T-helper 2 cell treated with Interferon-gamma antibody and Interleukin-4, amounts not matched to agents 5 μg/mL and 100 μg/mL, for 36 hours (primary cell): ENCODE measurements at regions not wholly inside any gene's neighbourhood (a gene's known extent, or its start where the extent isn't known, plus 50 kb on each side); places are given as distances from the start of the nearest gene placed in this dataset.

Experiments used
- DNase-seq: peaks from one replicate; pipeline ENCODE4 v3.0.0; 2021; ENCODE audit warnings: low spot score
- H3K27ac Mint-ChIP-seq: one replicate; pipeline ENCODE4 v1.8.0; 2021; ENCODE audit warnings: mild to moderate bottlenecking, mixed read lengths
- H3K27me3 Mint-ChIP-seq: one replicate; pipeline ENCODE4 v1.8.0; 2021; ENCODE audit warnings: low read depth, mixed read lengths
- H3K36me3 Mint-ChIP-seq: one replicate; pipeline ENCODE4 v1.8.0; 2021; ENCODE audit warnings: low read depth, mixed read lengths
- H3K4me1 Mint-ChIP-seq: one replicate; pipeline ENCODE4 v1.8.0; 2021; ENCODE audit warnings: low read depth, mixed read lengths
- H3K4me3 Mint-ChIP-seq: one replicate; pipeline ENCODE4 v1.8.0; 2022; ENCODE audit warnings: mild to moderate bottlenecking, moderate library complexity, mixed read lengths
- H3K9me3 Mint-ChIP-seq: one replicate; pipeline ENCODE4 v1.8.0; 2021; ENCODE audit warnings: mixed read lengths

DNA sequence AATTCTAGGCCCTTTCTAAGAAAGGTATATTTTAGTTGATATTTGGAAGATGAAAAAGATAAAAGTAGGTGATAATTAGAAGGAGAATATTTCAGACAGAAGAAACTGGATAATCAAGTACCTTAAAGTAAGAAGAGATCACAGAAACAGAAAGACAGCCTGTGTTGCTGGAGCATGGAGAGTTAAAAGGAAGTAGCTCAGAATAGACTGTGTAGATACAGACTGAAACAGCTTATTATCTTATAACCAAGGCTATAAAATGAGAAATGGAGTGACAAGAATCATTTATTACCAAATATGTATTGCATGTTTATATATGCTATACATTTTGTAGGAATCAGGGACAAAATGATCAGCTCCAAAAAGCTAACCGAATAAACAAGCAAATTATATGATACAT lies 1120.3 kb downstream of the BRINP3 start:
- no peak for DNase-seq
- no peak overlapping the region for H3K27ac Mint-ChIP-seq
- peaks cover 11% of the 10 kb centered on the region for H3K9me3 Mint-ChIP-seq
- H3K36me3 Mint-ChIP-seq = no peaks in the 10 kb centered on the region
- H3K27me3 Mint-ChIP-seq = no peaks in the 10 kb centered on the region
- no peak overlapping the region for H3K4me3 Mint-ChIP-seq
- no peaks in the 10 kb centered on the region for H3K4me1 Mint-ChIP-seq

- DNase-seq = no peak
- Mint-ChIP-seq H3K4me1 (no peaks in the 10 kb centered on the region), H3K9me3 (peaks cover 12% of the 10 kb centered on the region), H3K36me3 (no peaks in the 10 kb centered on the region), H3K4me3 (no peak overlapping the region), H3K27me3 (no peaks in the 10 kb centered on the region), H3K27ac (no peak overlapping the region)
Measured at GRCh38 chr1:189369612-189370011, 1108.1 kb downstream of the BRINP3 start.

GRCh38 chr1:189374816-189375215 lies 1102.8 kb downstream of the BRINP3 start:
- Mint-ChIP-seq H3K27me3 (no peaks in the 10 kb centered on the region), H3K27ac (no peak overlapping the region), H3K4me1 (no peaks in the 10 kb centered on the region), H3K36me3 (no peaks in the 10 kb centered on the region), H3K9me3 (peaks cover 22% of the 10 kb centered on the region), H3K4me3 (no peak overlapping the region)
- DNase-seq = no peak

DNA sequence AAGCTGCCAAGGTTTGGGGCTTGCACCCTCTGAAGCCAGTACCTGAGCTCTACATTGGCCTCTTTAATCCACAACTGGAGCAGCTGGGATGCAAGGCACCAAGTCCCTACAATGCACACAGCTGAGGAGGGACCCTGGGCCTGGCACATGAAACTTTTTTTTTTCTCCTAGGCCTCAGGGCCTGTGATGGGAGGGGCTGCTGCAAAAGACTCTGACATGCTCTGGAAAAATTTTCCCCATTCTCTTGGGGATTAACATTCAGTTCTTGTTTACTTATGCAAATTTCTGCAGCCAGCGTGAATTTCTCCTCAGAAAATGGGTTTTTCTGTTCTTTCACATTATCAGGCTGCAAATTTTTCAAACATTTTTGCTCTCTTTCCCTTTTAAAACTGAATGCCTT lies 1072.2 kb downstream of the BRINP3 start:
- no peaks in the 10 kb centered on the region for H3K27me3 Mint-ChIP-seq
- no peak overlapping the region for H3K4me3 Mint-ChIP-seq
- H3K27ac Mint-ChIP-seq = no peak overlapping the region
- no peaks in the 10 kb centered on the region for H3K4me1 Mint-ChIP-seq
- H3K9me3 Mint-ChIP-seq = peaks cover 18% of the 10 kb centered on the region
- DNase-seq = no peak
- H3K36me3 Mint-ChIP-seq = no peaks in the 10 kb centered on the region

DNA sequence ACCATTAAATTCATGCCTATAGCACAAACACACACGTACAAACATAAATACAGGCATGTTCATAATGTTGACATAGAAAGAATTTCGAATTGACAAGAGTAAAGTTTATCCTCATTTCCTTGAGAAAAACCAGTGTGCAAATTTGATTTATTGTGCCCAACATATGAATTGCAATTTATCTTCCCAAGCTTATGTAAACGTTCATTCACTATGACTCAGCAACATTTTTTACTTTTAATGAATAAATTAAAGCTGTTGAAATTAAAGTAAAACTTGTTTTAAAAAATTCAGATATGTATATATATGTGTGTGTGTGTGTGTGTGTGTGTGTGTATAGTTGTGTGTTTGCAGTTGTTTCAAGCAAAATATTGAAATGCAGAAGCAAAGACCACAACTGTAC lies 1067.9 kb downstream of the BRINP3 start:
- Mint-ChIP-seq H3K27ac (no peak overlapping the region), H3K9me3 (peaks cover 13% of the 10 kb centered on the region), H3K27me3 (no peaks in the 10 kb centered on the region), H3K4me1 (no peaks in the 10 kb centered on the region), H3K4me3 (no peak overlapping the region), H3K36me3 (no peaks in the 10 kb centered on the region)
- DNase-seq = no peak

DNA sequence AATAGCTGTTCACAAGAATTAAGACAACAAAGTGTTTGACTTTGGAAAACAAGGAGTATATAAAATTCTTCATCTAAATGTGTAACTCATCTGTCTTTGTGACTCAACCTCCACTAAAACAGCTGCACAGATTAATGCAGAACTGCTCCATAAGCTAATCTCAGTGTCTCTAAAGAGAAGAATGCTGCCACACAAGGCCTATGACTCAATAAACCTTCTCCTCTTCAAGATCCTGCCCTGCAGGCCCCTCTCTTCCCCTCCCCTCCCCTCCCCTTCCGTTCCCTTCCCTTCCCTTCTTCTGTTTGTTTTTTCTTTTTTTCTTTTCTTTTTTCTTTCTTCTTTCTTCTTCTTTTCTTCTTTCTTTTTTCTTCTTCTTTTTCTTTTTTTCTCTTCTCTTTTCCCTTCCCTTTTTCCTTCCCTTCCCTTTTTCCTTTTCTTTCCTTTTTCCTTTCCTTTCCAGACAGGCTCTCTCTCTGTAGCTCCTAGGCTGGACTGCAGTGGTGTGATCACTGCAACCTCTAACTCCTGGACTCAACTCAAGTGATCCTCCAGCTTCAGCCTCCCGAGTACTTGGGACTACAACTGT lies 1052.8 kb downstream of the BRINP3 start:
- Mint-ChIP-seq H3K27ac (no peak overlapping the region), H3K36me3 (no peaks in the 10 kb centered on the region), H3K4me3 (no peak overlapping the region), H3K9me3 (peaks cover 5% of the 10 kb centered on the region), H3K4me1 (no peaks in the 10 kb centered on the region), H3K27me3 (no peaks in the 10 kb centered on the region)
- DNase-seq = no peak

GRCh38 chr1:189429610-189430009 lies 1048.1 kb downstream of the BRINP3 start:
- Mint-ChIP-seq H3K4me1 (no peaks in the 10 kb centered on the region), H3K36me3 (no peaks in the 10 kb centered on the region), H3K9me3 (peaks cover 11% of the 10 kb centered on the region), H3K27me3 (no peaks in the 10 kb centered on the region), H3K4me3 (no peak overlapping the region), H3K27ac (no peak overlapping the region)
- DNase-seq = no peak

DNA sequence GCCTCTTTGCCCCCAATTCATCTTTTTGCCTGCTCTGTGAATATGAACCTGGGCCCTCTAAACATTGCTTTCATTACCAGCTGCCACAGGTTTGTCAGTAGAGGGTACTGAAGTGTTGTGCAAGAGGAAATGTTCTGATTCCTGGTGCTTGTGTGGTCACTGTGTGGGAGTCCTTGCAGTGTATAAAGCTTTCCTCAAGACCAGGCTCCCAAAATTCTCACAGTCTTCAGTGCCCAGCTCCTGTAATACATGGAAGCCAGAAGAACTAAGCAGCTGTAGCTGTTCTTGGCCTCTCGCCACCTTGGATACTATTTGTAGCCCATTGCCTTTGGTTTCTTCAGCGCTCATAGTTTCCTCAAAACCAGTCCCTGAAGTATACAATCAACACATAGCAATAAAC lies 1046.2 kb downstream of the BRINP3 start:
- no peaks in the 10 kb centered on the region for H3K4me1 Mint-ChIP-seq
- H3K36me3 Mint-ChIP-seq = no peaks in the 10 kb centered on the region
- H3K27ac Mint-ChIP-seq = no peak overlapping the region
- peaks cover 13% of the 10 kb centered on the region for H3K9me3 Mint-ChIP-seq
- no peak overlapping the region for H3K4me3 Mint-ChIP-seq
- H3K27me3 Mint-ChIP-seq = no peaks in the 10 kb centered on the region
- DNase-seq = no peak

- Mint-ChIP-seq H3K27ac (no peak overlapping the region), H3K9me3 (peaks cover 13% of the 10 kb centered on the region), H3K36me3 (no peaks in the 10 kb centered on the region), H3K4me1 (no peaks in the 10 kb centered on the region), H3K4me3 (no peak overlapping the region), H3K27me3 (no peaks in the 10 kb centered on the region)
- no peak for DNase-seq
Measured at GRCh38 chr1:189432753-189433152, 1044.9 kb downstream of the BRINP3 start.

- Mint-ChIP-seq H3K4me3 (no peak overlapping the region), H3K27me3 (no peaks in the 10 kb centered on the region), H3K27ac (no peak overlapping the region), H3K36me3 (no peaks in the 10 kb centered on the region), H3K4me1 (no peaks in the 10 kb centered on the region), H3K9me3 (peaks cover 11% of the 10 kb centered on the region)
- DNase-seq = no peak
Measured at GRCh38 chr1:189434461-189434860, 1043.2 kb downstream of the BRINP3 start.

GRCh38 chr1:189435398-189435797 lies 1042.3 kb downstream of the BRINP3 start:
- Mint-ChIP-seq H3K36me3 (no peaks in the 10 kb centered on the region), H3K4me3 (no peak overlapping the region), H3K27me3 (no peaks in the 10 kb centered on the region), H3K4me1 (no peaks in the 10 kb centered on the region), H3K9me3 (peaks cover 7% of the 10 kb centered on the region), H3K27ac (no peak overlapping the region)
- no peak for DNase-seq

GRCh38 chr1:189438808-189439207 lies 1038.9 kb downstream of the BRINP3 start:
- H3K27me3 Mint-ChIP-seq = no peaks in the 10 kb centered on the region
- H3K9me3 Mint-ChIP-seq = peaks cover 8% of the 10 kb centered on the region
- H3K27ac Mint-ChIP-seq = no peak overlapping the region
- DNase-seq = no peak
- H3K4me1 Mint-ChIP-seq = no peaks in the 10 kb centered on the region
- H3K36me3 Mint-ChIP-seq = no peaks in the 10 kb centered on the region
- no peak overlapping the region for H3K4me3 Mint-ChIP-seq

GRCh38 chr1:189463166-189463565 lies 1014.5 kb downstream of the BRINP3 start:
- no peak overlapping the region for H3K4me3 Mint-ChIP-seq
- no peak for DNase-seq
- no peaks in the 10 kb centered on the region for H3K27me3 Mint-ChIP-seq
- H3K36me3 Mint-ChIP-seq = no peaks in the 10 kb centered on the region
- no peak overlapping the region for H3K27ac Mint-ChIP-seq
- no peaks in the 10 kb centered on the region for H3K4me1 Mint-ChIP-seq
- H3K9me3 Mint-ChIP-seq = peaks cover 27% of the 10 kb centered on the region

DNA sequence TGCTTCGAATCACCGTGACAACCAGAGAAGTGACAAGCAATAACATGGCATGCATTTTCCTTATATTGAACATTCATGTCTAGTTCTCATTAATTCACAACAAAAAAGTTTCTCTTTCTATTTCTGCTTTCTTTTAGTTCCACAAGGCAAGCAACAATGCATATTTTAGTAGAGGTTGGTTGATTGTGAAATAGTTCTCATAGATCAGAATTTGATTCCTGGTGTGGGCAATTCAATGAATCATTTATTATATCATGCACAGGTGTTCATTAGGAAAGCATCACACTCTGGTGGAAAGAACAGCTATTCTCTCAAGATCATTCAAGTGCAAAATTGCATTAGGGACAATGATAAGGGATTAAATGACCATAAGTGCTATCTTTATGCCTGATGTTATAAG lies 980.9 kb downstream of the BRINP3 start:
- H3K9me3 Mint-ChIP-seq = peaks cover 20% of the 10 kb centered on the region
- H3K4me1 Mint-ChIP-seq = no peaks in the 10 kb centered on the region
- no peaks in the 10 kb centered on the region for H3K36me3 Mint-ChIP-seq
- H3K27ac Mint-ChIP-seq = no peak overlapping the region
- no peak for DNase-seq
- no peaks in the 10 kb centered on the region for H3K27me3 Mint-ChIP-seq
- H3K4me3 Mint-ChIP-seq = no peak overlapping the region

- no peak for DNase-seq
- no peaks in the 10 kb centered on the region for H3K36me3 Mint-ChIP-seq
- no peak overlapping the region for H3K27ac Mint-ChIP-seq
- peaks cover 20% of the 10 kb centered on the region for H3K9me3 Mint-ChIP-seq
- H3K27me3 Mint-ChIP-seq = no peaks in the 10 kb centered on the region
- H3K4me1 Mint-ChIP-seq = no peaks in the 10 kb centered on the region
- no peak overlapping the region for H3K4me3 Mint-ChIP-seq
Measured at GRCh38 chr1:189499736-189500135, 977.9 kb downstream of the BRINP3 start.
